Activated CD8-positive, alpha-beta memory T cell treated with anti-CD3 and anti-CD28 coated beads, Interleukin-2, amount 50 U/mL, for 4 hours (primary cell): ENCODE measurements at regions not wholly inside any gene's neighbourhood (a gene's known extent, or its start where the extent isn't known, plus 50 kb on each side); places are given as distances from the start of the nearest gene placed in this dataset.

Experiments
- DNase-seq: peaks from one replicate; pipeline ENCODE4 v3.0.0-alpha.2; 2020

GRCh38 chr16:73521499-73521898 lies 473.6 kb upstream of the ZFHX3 start:
- DNase-seq, result no peak

GRCh38 chr16:73515616-73516015 lies 467.7 kb upstream of the ZFHX3 start:
- no peak for DNase-seq

GRCh38 chr16:73510852-73511251 lies 462.9 kb upstream of the ZFHX3 start:
- DNase-seq, result no peak

- no peak for DNase-seq
Observed at GRCh38 chr16:73506568-73507056, 458.7 kb upstream of the ZFHX3 start.

- DNase-seq, result no peak
Observed at GRCh38 chr16:73505577-73505976, 457.6 kb upstream of the ZFHX3 start.

GRCh38 chr16:73504591-73505575 lies 457.0 kb upstream of the ZFHX3 start:
- no peak for DNase-seq

- no peak for DNase-seq
Observed at GRCh38 chr16:73503093-73503492, 455.2 kb upstream of the ZFHX3 start.

GRCh38 chr16:73499276-73499675 lies 451.3 kb upstream of the ZFHX3 start:
- no peak for DNase-seq

- no peak for DNase-seq
Observed at GRCh38 chr16:73485880-73486279, 438.0 kb upstream of the ZFHX3 start.

GRCh38 chr16:73483934-73484711 lies 436.2 kb upstream of the ZFHX3 start:
- no peak for DNase-seq

- DNase-seq, result no peak
Observed at GRCh38 chr16:73483076-73483791, 435.3 kb upstream of the ZFHX3 start.

GRCh38 chr16:73482310-73482709 lies 434.4 kb upstream of the ZFHX3 start:
- no peak for DNase-seq

GRCh38 chr16:73480381-73480780 lies 432.5 kb upstream of the ZFHX3 start:
- DNase-seq, result no peak

- no peak for DNase-seq
Observed at GRCh38 chr16:73473713-73474112, 425.8 kb upstream of the ZFHX3 start.

- DNase-seq, result no peak
Observed at GRCh38 chr16:73464834-73465233, 416.9 kb upstream of the ZFHX3 start.

GRCh38 chr16:73459586-73459985 lies 411.7 kb upstream of the ZFHX3 start:
- no peak for DNase-seq

- no peak for DNase-seq
Observed at GRCh38 chr16:73457851-73458250, 409.9 kb upstream of the ZFHX3 start.

GRCh38 chr16:73448970-73449369 lies 401.0 kb upstream of the ZFHX3 start:
- DNase-seq, result no peak

- no peak for DNase-seq
Observed at GRCh38 chr16:73447846-73448245, 399.9 kb upstream of the ZFHX3 start.

- no peak for DNase-seq
Observed at GRCh38 chr16:73434621-73435020, 386.7 kb upstream of the ZFHX3 start.

GRCh38 chr16:73433731-73434307 lies 385.9 kb upstream of the ZFHX3 start:
- no peak for DNase-seq

GRCh38 chr16:73432850-73433730 lies 385.2 kb upstream of the ZFHX3 start:
- DNase-seq, result no peak
